Body of pancreas (tissue), 4 donors: ENCODE measurements at regions not wholly inside any gene's neighbourhood (a gene's known extent, or its start where the extent isn't known, plus 50 kb on each side); places are given as distances from the start of the nearest gene placed in this dataset.

Source experiments
- POLR2A ChIP-seq, 3 donors: fragments of 450-650 bp; IDR thresholded peaks; one replicate each; pipeline ENCODE4 v1.6.1; 2016; ENCODE audit warnings: antibody characterized with exemption in 3 of 3, mild to moderate bottlenecking in 2 of 3
- TF ChIP-seq, protein P1 (sequence below), 7 experiments: fragments of 450-650 bp in 4 of 7; fragments of 200-600 bp in 3 of 7; sonication (generic) in 3 of 7; IDR thresholded peaks; one replicate each; pipeline ENCODE4 v1.5.1; 2016 to 2019; ENCODE audit warnings: antibody characterized with exemption in 7 of 7

DNA sequence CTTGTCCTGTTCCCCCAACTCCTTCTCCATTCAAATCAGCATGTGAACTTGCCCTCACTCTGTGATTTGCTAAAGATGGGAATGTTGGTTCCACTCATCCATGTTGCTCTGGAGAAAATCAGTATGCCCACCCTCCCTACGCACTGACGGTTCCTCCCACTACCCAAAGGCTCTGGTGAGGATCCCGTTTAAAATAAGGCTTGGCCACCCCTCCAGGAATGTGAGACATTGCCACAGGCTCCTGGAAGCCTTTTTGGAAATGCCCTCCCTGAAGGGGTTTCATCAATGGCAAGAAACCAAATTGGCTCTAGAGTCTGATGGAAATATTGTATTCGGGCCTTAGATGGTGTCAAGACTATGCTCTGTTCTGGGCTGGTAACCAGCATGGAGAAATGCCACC, 187.3 kb downstream of the USP12 start:
- TF ChIP-seq, protein P1, sequence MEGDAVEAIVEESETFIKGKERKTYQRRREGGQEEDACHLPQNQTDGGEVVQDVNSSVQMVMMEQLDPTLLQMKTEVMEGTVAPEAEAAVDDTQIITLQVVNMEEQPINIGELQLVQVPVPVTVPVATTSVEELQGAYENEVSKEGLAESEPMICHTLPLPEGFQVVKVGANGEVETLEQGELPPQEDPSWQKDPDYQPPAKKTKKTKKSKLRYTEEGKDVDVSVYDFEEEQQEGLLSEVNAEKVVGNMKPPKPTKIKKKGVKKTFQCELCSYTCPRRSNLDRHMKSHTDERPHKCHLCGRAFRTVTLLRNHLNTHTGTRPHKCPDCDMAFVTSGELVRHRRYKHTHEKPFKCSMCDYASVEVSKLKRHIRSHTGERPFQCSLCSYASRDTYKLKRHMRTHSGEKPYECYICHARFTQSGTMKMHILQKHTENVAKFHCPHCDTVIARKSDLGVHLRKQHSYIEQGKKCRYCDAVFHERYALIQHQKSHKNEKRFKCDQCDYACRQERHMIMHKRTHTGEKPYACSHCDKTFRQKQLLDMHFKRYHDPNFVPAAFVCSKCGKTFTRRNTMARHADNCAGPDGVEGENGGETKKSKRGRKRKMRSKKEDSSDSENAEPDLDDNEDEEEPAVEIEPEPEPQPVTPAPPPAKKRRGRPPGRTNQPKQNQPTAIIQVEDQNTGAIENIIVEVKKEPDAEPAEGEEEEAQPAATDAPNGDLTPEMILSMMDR (IDR thresholded peaks at IDR 0.05) = no peak
- no peak for TF ChIP-seq POLR2A (IDR thresholded peaks at IDR 0.05)
